ENCODE measurements at regions not wholly inside any gene's neighbourhood (a gene's known extent, or its start where the extent isn't known, plus 50 kb on each side); places are given as distances from the start of the nearest gene placed in this dataset.

DNA sequence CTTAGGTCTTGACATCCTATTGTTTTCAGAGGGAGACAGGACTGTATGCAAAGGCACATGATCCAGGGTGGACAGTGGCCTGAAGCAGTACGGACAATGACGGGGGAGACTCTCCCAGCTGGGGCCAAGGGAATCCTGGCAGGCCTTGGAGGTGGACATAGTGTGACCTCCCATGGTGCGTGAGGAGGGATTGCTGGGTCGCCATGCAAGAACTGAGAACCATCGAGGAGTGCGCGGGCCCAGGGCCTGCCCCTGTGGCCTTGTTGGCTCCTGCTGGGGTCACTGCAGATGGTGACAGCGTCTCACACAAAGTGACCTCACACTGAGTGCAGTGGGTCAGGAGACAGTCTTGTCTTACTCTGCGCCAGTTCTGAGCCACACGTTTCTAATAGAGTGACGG, 192.4 kb downstream of the GADD45G start:
- DNase-seq: no peak

GRCh38 chr9:89797937-89798455, 193.2 kb downstream of the GADD45G start:
- DNase-seq: no peak

GRCh38 chr9:89798547-89799120, 193.8 kb downstream of the GADD45G start:
- DNase-seq: no peak

- DNase-seq: no peak
Observed at GRCh38 chr9:89799221-89799620, 194.4 kb downstream of the GADD45G start.

DNA sequence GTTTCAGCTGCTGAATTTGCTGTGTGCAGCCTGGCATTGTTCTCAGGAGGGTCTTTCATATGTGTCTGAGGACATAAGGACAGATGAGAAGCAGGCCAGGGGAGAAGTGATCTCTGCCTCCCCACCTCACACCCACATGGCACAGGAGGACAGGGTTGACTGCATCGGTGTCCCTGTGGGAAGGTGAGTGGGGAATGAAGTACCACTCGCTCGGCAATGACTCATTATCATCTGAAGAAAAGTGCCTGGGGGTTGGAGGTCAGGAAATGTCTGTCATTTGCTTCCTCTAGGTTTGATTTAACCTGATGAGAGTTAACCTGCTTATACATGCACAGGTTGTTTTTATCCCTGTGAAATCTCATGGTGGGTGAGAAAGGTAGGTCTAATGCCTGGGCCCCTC, 195.0 kb downstream of the GADD45G start:
- DNase-seq: no peak

- peak; percentile 45 for DNase-seq
Observed at GRCh38 chr9:89801341-89801740, 196.5 kb downstream of the GADD45G start.

GRCh38 chr9:89801742-89802670, 197.2 kb downstream of the GADD45G start:
- no peak for DNase-seq

- no peak for DNase-seq
Observed at GRCh38 chr9:89802781-89803355, 198.1 kb downstream of the GADD45G start.

GRCh38 chr9:89803403-89803802, 198.6 kb downstream of the GADD45G start:
- no peak for DNase-seq

- no peak for DNase-seq
Observed at GRCh38 chr9:89804766-89805531, 200.1 kb downstream of the GADD45G start.

- DNase-seq: no peak
Observed at GRCh38 chr9:89805571-89806292, 200.9 kb downstream of the GADD45G start.

GRCh38 chr9:89806371-89807100, 201.7 kb downstream of the GADD45G start:
- DNase-seq: no peak

DNA sequence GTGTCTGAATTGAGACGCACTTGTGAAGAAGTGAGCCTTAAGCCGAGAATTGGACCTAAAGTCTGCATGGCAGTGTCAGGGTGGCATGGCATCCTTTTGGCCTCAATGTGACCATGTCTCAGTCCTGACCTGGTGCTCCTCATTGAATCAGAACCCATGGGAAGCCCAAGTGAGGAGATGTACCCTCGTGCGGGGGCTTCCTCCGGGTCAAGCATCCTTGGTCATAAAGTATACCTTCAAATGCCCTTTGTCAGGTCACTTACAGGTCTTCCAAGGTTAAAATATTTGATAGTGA, 202.2 kb downstream of the GADD45G start:
- DNase-seq: no peak

GRCh38 chr9:89807682-89808075, 202.9 kb downstream of the GADD45G start:
- no peak for DNase-seq

GRCh38 chr9:89808076-89808755, 203.4 kb downstream of the GADD45G start:
- DNase-seq: no peak

DNA sequence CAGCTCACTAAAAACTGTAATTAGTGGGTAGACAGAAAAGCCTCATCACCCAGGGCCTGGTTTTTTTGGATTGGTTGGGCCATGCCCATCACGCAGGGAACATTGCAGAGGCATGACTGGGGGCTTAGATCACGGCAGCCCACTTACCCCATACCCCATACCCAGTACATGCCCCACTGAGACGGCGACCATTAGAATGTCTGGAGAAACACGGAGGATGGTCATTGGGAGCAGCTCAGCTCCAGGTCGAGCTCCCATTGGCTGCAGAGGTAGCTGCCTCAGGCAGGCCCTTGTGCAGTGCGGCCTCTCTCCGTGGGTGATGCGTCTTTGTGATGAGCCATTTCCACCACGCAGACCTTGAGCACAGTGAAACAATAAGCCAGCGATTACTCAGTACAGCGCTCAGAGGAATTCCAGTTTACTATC, 204.0 kb downstream of the GADD45G start:
- no peak for DNase-seq

DNA sequence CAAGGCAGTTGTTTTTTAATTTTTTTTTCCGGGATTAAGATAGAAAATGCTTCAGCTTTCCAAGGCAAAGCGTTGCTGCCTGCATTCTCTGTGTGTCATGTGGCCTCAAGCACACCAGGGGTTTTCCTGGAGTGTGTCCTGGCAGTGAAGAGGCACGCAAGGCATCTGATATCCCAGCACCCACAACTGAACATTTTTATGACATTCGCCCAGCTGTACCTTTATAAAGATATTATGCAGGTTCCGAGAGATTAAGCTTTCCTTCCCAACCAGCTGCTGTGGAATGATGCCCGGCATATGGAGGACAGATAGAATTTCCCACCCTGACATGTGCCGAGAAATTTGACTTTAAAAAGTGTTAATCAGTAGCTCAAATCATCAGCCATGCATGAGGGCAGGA, 205.6 kb downstream of the GADD45G start:
- DNase-seq: no peak

DNA sequence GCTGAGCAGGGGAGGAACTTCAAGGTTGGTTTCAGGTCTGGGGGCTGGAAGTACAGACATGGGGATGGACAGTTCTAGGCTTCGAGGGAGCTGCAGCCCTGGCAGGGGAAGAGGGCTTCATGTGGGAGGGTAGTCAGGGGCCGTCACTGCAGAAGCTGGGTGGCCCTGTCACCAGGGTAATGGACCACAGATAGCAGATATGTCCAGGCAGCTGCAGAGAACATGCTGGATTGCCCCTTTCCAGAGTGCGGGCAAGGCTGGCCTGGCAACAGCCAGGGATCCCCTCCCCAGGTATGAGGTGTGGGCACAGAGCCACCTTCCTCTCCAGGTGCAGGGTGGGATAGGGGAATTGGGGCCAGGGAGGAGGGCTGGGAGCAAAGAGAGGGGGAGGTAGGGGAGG, 206.5 kb downstream of the GADD45G start:
- DNase-seq: no peak

GRCh38 chr9:89811886-89812450, 207.2 kb downstream of the GADD45G start:
- no peak for DNase-seq

DNA sequence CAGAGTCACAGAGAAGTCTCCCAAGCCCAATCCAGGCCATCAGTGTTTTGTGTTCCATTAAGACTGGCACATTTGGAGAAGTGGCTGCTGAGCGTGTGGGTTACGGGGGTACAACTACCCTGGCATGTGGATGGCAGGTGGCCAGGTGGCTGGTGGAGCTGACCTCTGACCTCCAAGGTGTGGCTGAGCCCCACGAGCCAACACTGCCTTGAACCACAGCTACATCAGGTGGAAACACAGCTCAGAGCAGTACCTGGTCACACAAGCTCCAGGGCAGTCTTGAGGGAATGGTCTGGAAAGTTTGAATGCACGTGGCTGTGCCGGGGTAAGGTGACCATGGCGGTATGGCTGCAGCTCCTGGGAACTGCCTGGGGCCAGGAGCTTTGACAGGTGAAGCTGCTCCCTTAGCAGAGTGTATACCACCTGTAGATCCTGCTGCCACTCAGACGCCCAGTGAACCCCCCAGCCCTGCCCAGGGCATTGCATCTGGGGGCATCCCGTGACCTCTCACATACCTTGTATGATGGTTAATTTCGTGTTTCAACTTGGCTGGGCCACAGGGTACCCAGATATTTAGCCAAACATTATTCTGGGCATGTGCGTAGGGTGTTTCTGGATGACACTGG, 207.9 kb downstream of the GADD45G start:
- no peak for DNase-seq
